KMS-11 (cell line): ENCODE measurements at regions not wholly inside any gene's neighbourhood (a gene's known extent, or its start where the extent isn't known, plus 50 kb on each side); places are given as distances from the start of the nearest gene placed in this dataset.

Experiments used
- H2AFZ ChIP-seq: fragments of 200-600 bp; sonication (generic); 2 replicates; pipeline ENCODE4 v1.6.1; 2016; ENCODE audit warnings: antibody characterized with exemption, mixed run types, low read depth
- H3K27ac ChIP-seq: fragments of 200-600 bp; sonication (generic); 2 replicates; pipeline ENCODE4 v1.6.1; 2016; ENCODE audit warnings: mild to moderate bottlenecking, mixed run types
- H3K27me3 ChIP-seq: fragments of 200-600 bp; sonication (generic); 2 replicates; pipeline ENCODE4 v1.6.1; 2017; ENCODE audit warnings: mild to moderate bottlenecking, low read depth, mixed run types, moderate library complexity; ENCODE audit not compliant: insufficient read depth
- H3K36me3 ChIP-seq: fragments of 200-600 bp; sonication (generic); 2 replicates; pipeline ENCODE4 v1.6.1; 2017; ENCODE audit warnings: mild to moderate bottlenecking, mixed run types; ENCODE audit not compliant: insufficient read depth
- H3K4me1 ChIP-seq: fragments of 200-600 bp; sonication (generic); 2 replicates; pipeline ENCODE4 v1.6.1; 2016; ENCODE audit warnings: mild to moderate bottlenecking, low read depth, mixed run types; ENCODE audit not compliant: poor library complexity, severe bottlenecking
- H3K4me2 ChIP-seq: fragments of 200-600 bp; sonication (generic); 2 replicates; pipeline ENCODE4 v1.7.0; 2016; ENCODE audit warnings: mild to moderate bottlenecking, mixed run types
- H3K4me3 ChIP-seq: fragments of 200-600 bp; sonication (generic); IDR thresholded peaks from 2 replicates; pipeline ENCODE4 v1.6.1; 2017; ENCODE audit warnings: low read depth, low read length, mixed read lengths; ENCODE audit not compliant: insufficient read depth
- H3K79me2 ChIP-seq: fragments of 200-600 bp; sonication (generic); 2 replicates; pipeline ENCODE4 v1.6.1; 2016; ENCODE audit warnings: low read depth, mixed run types; ENCODE audit not compliant: insufficient read depth
- H3K9ac ChIP-seq: fragments of 200-600 bp; sonication (generic); 2 replicates; pipeline ENCODE4 v1.6.1; 2016; ENCODE audit warnings: mild to moderate bottlenecking, mixed run types
- H4K20me1 ChIP-seq: fragments of 200-600 bp; sonication (generic); 2 replicates; pipeline ENCODE4 v1.6.1; 2016; ENCODE audit warnings: mild to moderate bottlenecking, mixed run types; ENCODE audit not compliant: insufficient read depth
- CTCF ChIP-seq: fragments of 200-600 bp; sonication (generic); conservative IDR thresholded peaks from 2 replicates; pipeline ENCODE4 v1.6.1; 2017; ENCODE audit warnings: low read depth, mild to moderate bottlenecking, antibody characterized with exemption, low read length, moderate library complexity, mixed read lengths

GRCh38 chr7:118629898-118630438 lies 405.5 kb downstream of the ANKRD7 start:
- H2AFZ ChIP-seq, result no peak overlapping the region
- H3K36me3 ChIP-seq, result no peaks in the 10 kb centered on the region
- no peak overlapping the region for H3K4me2 ChIP-seq
- no peaks in the 10 kb centered on the region for H3K27me3 ChIP-seq
- no peaks in the 10 kb centered on the region for H3K79me2 ChIP-seq
- H3K9ac ChIP-seq, result no peak overlapping the region
- no peaks in the 10 kb centered on the region for H3K4me1 ChIP-seq
- no peak for TF ChIP-seq CTCF
- H3K27ac ChIP-seq, result no peak overlapping the region
- H4K20me1 ChIP-seq, result no peaks in the 10 kb centered on the region
- no peak overlapping the region for H3K4me3 ChIP-seq

DNA sequence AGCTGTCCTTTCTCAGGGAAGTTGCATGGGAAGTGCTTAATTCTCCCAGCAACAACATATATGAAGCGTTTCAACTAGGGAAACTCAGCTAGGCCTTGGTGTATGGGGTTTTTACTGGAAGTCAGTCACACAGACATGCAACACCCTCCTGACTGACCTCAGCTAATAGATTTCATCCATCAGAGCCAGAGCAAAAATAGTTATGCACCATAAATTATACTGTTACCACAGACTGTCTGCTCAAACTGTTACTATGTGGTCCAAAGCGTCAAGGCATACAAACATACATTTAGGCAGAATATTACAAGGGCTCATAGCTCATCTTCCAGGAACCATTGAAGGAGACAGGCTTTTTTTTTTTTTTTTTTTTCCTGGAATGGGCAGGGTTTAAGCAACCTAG lies 417.9 kb downstream of the ANKRD7 start:
- no peaks in the 10 kb centered on the region for H3K79me2 ChIP-seq
- H3K27ac ChIP-seq, result no peak overlapping the region
- H3K4me1 ChIP-seq, result no peaks in the 10 kb centered on the region
- no peak overlapping the region for H2AFZ ChIP-seq
- H3K27me3 ChIP-seq, result no peaks in the 10 kb centered on the region
- no peak for TF ChIP-seq CTCF
- no peaks in the 10 kb centered on the region for H3K36me3 ChIP-seq
- H3K4me3 ChIP-seq, result no peak overlapping the region
- no peak overlapping the region for H3K9ac ChIP-seq
- H4K20me1 ChIP-seq, result no peaks in the 10 kb centered on the region
- H3K4me2 ChIP-seq, result no peak overlapping the region

GRCh38 chr7:118644346-118644745 lies 419.8 kb downstream of the ANKRD7 start:
- Histone ChIP-seq H3K9ac (no peak overlapping the region), H3K27me3 (no peaks in the 10 kb centered on the region), H3K4me1 (no peaks in the 10 kb centered on the region), H3K36me3 (no peaks in the 10 kb centered on the region), H3K79me2 (no peaks in the 10 kb centered on the region), H3K4me3 (no peak overlapping the region), H4K20me1 (no peaks in the 10 kb centered on the region), H3K4me2 (no peak overlapping the region), H3K27ac (no peak overlapping the region), H2AFZ (no peak overlapping the region)
- TF ChIP-seq CTCF, result no peak

DNA sequence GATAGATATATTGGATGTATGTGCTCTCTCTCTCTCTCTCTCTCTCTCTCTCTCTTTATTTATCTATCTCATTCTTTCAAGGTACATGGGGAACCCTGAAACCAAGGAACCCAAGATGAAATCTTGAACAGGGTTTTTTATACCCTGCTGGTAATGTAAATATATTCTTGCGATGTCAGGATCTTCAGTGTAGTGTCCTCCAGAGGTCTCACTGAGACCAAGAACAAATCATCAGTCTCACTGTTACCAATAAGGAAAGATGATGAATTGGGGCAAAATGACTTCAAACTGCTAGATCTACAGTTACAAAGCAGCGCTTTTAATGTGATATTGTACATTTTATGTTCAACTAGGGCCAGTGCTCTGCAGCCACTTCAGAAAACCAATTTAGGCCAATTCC lies 423.5 kb downstream of the ANKRD7 start:
- H3K4me2 ChIP-seq, result no peak overlapping the region
- no peak overlapping the region for H3K27ac ChIP-seq
- no peaks in the 10 kb centered on the region for H3K79me2 ChIP-seq
- TF ChIP-seq CTCF, result no peak
- no peaks in the 10 kb centered on the region for H3K36me3 ChIP-seq
- H4K20me1 ChIP-seq, result no peaks in the 10 kb centered on the region
- no peak overlapping the region for H3K9ac ChIP-seq
- H3K4me3 ChIP-seq, result no peak overlapping the region
- H2AFZ ChIP-seq, result no peak overlapping the region
- no peaks in the 10 kb centered on the region for H3K27me3 ChIP-seq
- H3K4me1 ChIP-seq, result no peaks in the 10 kb centered on the region
